Hepatocyte (in vitro differentiated cells): ENCODE measurements at regions not wholly inside any gene's neighbourhood (a gene's known extent, or its start where the extent isn't known, plus 50 kb on each side); places are given as distances from the start of the nearest gene placed in this dataset.
A peak's percentile ranks its signal among the peaks of the same experiment; 100 is the strongest.

Experiments
- DNase-seq: peaks from one replicate; pipeline ENCODE4 v3.0.0-alpha.2; 2016; ENCODE audit warnings: low spot score
- H2AFZ ChIP-seq: fragments of 200-600 bp; sonication (generic); 2 replicates; pipeline ENCODE4 v1.6.0; 2016; ENCODE audit warnings: antibody characterized with exemption, mild to moderate bottlenecking
- H3K27ac ChIP-seq: fragments of 200-600 bp; sonication (generic); 2 replicates; pipeline ENCODE4 v1.5.1; 2016; ENCODE audit warnings: mild to moderate bottlenecking
- H3K27me3 ChIP-seq: fragments of 200-600 bp; sonication (generic); 2 replicates; pipeline ENCODE4 v1.6.1; 2016
- H3K36me3 ChIP-seq: fragments of 200-600 bp; sonication (generic); replicated peaks from 2 replicates; pipeline ENCODE4 v1.5.1; 2016; ENCODE audit warnings: low read depth; ENCODE audit not compliant: insufficient read depth
- H3K4me1 ChIP-seq: fragments of 200-600 bp; sonication (generic); 2 replicates; pipeline ENCODE4 v1.5.1; 2016; ENCODE audit warnings: mild to moderate bottlenecking, moderate library complexity; ENCODE audit not compliant: insufficient read depth
- H3K4me2 ChIP-seq: fragments of 200-600 bp; sonication (generic); 2 replicates; pipeline ENCODE4 v1.6.0; 2016
- H3K4me3 ChIP-seq: fragments of 200-600 bp; sonication (generic); 2 replicates; pipeline ENCODE4 v1.5.1; 2016; ENCODE audit warnings: mild to moderate bottlenecking
- H3K79me2 ChIP-seq: fragments of 200-600 bp; sonication (generic); 2 replicates; pipeline ENCODE4 v1.6.0; 2017; ENCODE audit warnings: mild to moderate bottlenecking
- H3K9me2 ChIP-seq: fragments of 200-600 bp; sonication (generic); replicated peaks from 2 replicates; pipeline ENCODE4 v1.6.0; 2017; ENCODE audit warnings: mild to moderate bottlenecking; ENCODE audit not compliant: insufficient read depth
- H3K9me3 ChIP-seq: fragments of 200-600 bp; sonication (generic); 2 replicates; pipeline ENCODE4 v1.5.1; 2016; ENCODE audit warnings: low read depth, mild to moderate bottlenecking
- H4K20me1 ChIP-seq: fragments of 200-600 bp; sonication (generic); 2 replicates; pipeline ENCODE4 v1.6.0; 2016; ENCODE audit warnings: mild to moderate bottlenecking; ENCODE audit not compliant: insufficient read depth, poor library complexity, severe bottlenecking
- EZH2 ChIP-seq: fragments of 200-600 bp; sonication (generic); IDR thresholded peaks from 2 replicates; pipeline ENCODE4 v1.6.1; 2016; ENCODE audit warnings: antibody characterized with exemption, mild to moderate bottlenecking, borderline replicate concordance
- EZH2phosphoT487 ChIP-seq: fragments of 200-600 bp; sonication (generic); IDR thresholded peaks from one replicate; pipeline ENCODE4 v1.6.1; 2018; ENCODE audit warnings: antibody characterized with exemption, mild to moderate bottlenecking, low read depth, moderate library complexity; ENCODE audit not compliant: unreplicated experiment, severe bottlenecking
- WGBS: methylation state at CpG from one replicate; pipeline ENCODE4 v1.1.6; 2016; ENCODE audit warnings: low lambda C conversion rate; ENCODE audit errors: missing lambda C conversion rate; 5-methylcytosine and 5-hydroxymethylcytosine counted together
- TF ChIP-seq, protein P1 (sequence below): fragments of 200-600 bp; sonication (generic); IDR thresholded peaks from 2 replicates; pipeline ENCODE4 v1.5.1; 2016; ENCODE audit warnings: antibody characterized with exemption, mild to moderate bottlenecking; ENCODE audit not compliant: poor library complexity

DNA sequence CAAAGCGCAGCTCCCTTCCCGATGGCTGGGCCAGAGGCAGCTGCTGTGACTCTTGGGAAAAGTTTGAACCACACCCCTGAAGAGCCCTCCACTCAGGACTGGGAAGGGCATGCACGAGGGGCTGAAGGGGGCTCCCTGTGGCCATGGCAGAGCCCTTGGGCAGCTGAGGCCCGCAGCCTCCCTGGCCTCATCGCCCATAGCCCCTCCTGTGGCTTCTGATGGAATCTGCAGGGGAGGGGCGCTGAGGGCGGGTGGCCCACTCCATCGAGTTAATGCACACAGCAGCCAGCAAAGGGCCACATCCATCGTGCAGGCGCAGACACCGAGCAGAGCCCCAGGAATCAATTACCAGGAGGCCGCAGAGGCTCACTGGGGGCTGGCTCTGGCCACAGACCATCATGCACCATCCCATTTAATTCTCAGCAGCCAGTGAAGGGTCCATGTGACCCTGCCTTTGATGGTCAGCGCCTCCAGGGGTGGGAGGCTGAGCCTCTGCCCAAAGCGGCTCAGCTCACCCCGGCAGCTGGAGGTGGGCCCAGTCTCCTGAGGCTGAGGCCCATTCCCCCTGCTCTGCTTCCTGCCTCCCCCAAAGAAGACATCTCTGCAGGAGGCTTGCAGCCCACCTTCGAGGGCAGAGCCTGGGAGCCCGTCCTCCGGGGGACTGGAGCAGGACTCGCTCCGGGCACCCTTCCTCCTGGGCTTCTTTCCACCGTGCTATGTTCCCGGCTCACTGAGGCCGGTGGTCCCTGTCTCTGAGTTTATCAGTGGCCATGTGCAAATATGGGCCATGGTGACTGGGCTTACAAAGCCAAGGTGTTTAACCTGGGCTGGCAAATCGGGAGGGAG, 1410.2 kb downstream of the BRD1 start:
- H3K27me3 ChIP-seq, result peaks cover 3% of the 10 kb centered on the region
- H3K36me3 ChIP-seq, result no peaks in the 10 kb centered on the region
- H3K4me1 ChIP-seq, result no peaks in the 10 kb centered on the region
- no peak for DNase-seq
- WGBS, result 86% methylated on average over 23 of the region's 24 CpGs
- H3K27ac ChIP-seq, result no peak overlapping the region
- H3K9me2 ChIP-seq, result no peaks in the 10 kb centered on the region
- no peak overlapping the region for H3K4me2 ChIP-seq
- H4K20me1 ChIP-seq, result no peaks in the 10 kb centered on the region
- H3K79me2 ChIP-seq, result no peaks in the 10 kb centered on the region
- no peak overlapping the region for H2AFZ ChIP-seq
- no peak overlapping the region for H3K4me3 ChIP-seq
- no peaks in the 10 kb centered on the region for H3K9me3 ChIP-seq
- TF ChIP-seq, protein P1, sequence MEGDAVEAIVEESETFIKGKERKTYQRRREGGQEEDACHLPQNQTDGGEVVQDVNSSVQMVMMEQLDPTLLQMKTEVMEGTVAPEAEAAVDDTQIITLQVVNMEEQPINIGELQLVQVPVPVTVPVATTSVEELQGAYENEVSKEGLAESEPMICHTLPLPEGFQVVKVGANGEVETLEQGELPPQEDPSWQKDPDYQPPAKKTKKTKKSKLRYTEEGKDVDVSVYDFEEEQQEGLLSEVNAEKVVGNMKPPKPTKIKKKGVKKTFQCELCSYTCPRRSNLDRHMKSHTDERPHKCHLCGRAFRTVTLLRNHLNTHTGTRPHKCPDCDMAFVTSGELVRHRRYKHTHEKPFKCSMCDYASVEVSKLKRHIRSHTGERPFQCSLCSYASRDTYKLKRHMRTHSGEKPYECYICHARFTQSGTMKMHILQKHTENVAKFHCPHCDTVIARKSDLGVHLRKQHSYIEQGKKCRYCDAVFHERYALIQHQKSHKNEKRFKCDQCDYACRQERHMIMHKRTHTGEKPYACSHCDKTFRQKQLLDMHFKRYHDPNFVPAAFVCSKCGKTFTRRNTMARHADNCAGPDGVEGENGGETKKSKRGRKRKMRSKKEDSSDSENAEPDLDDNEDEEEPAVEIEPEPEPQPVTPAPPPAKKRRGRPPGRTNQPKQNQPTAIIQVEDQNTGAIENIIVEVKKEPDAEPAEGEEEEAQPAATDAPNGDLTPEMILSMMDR, result no peak
- no peak for TF ChIP-seq EZH2
- TF ChIP-seq EZH2phosphoT487, result no peak

DNA sequence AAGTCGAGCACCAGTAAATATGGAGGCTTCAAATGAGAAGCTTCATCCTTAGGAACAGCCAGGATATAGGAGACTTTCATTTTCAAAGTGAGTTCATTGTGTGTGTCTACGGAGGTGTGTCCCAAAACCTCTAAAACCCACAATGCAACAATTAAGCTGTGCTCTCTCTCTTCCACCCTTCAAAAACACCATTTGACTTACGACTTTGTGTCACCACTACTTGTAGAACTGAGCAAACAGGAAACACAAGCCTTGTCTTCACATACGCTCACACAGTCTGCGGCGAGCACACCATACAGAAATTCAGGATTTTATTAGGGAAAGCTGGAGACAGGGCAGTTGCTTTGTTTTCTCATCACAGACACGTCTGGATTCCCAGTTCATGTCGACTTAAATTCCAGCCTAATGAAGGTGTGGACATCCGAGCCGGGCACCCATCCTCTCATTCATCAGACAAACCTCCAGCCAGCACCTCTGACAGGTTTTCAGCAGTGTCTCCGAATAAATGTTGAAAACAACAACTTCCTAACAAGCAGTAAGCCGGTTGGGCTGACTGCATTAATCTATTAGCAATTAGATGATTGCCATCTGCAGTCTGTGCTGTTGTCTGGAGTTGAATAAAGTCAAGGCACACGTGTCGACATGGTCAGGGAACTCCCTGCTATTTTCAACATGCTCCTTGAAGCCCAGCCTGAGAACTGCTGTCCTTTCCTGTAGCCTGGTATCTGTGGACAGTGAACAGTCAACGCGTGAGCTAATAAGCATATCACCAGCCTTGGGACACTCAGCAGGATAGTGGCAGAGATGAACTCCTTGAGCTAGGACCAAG, 1411.1 kb downstream of the BRD1 start:
- Histone ChIP-seq H3K27ac (no peak overlapping the region), H3K4me3 (no peak overlapping the region), H3K9me3 (no peaks in the 10 kb centered on the region), H3K4me1 (no peaks in the 10 kb centered on the region), H3K36me3 (no peaks in the 10 kb centered on the region), H4K20me1 (no peaks in the 10 kb centered on the region), H3K9me2 (no peaks in the 10 kb centered on the region), H3K27me3 (peaks cover 3% of the 10 kb centered on the region), H3K79me2 (no peaks in the 10 kb centered on the region), H2AFZ (no peak overlapping the region), H3K4me2 (peak overlapping the region; percentile 35)
- 50% methylated on average over 16 of the region's 16 CpGs for WGBS
- no peak for DNase-seq
- no peak for TF ChIP-seq EZH2phosphoT487
- TF ChIP-seq, protein P1, result no peak

DNA sequence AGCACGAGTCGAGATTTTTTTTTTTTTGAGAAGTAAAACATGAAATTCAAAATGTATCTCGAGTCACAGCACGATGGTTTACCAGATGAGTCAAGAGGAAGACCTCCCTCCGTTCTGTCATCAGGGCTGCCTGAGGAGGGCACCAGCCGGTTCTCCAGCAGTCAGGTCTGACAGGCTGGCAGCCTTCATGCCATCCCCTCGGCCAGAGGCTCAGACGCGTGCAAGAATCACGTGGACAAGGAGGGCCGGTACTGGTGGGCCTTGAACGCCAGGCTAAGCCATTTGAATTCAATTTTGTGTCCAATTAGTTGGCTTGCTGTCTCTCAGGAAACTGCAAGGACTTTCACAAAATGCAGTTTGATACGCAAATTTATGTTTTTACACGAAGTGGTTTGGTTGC, 1412.2 kb downstream of the BRD1 start:
- no peaks in the 10 kb centered on the region for H3K36me3 ChIP-seq
- no peak for DNase-seq
- H3K4me1 ChIP-seq, result no peaks in the 10 kb centered on the region
- TF ChIP-seq, protein P1, result no peak
- TF ChIP-seq EZH2 (no peak), EZH2phosphoT487 (no peak)
- WGBS, result 76% methylated on average over 14 of the region's 14 CpGs
- H3K27ac ChIP-seq, result no peak overlapping the region
- no peak overlapping the region for H3K4me3 ChIP-seq
- H3K9me3 ChIP-seq, result no peaks in the 10 kb centered on the region
- no peaks in the 10 kb centered on the region for H4K20me1 ChIP-seq
- no peaks in the 10 kb centered on the region for H3K9me2 ChIP-seq
- no peaks in the 10 kb centered on the region for H3K79me2 ChIP-seq
- H2AFZ ChIP-seq, result no peak overlapping the region
- no peak overlapping the region for H3K4me2 ChIP-seq
- H3K27me3 ChIP-seq, result peaks cover 3% of the 10 kb centered on the region
